Mesendoderm (in vitro differentiated cells): ENCODE measurements at regions not wholly inside any gene's neighbourhood (a gene's known extent, or its start where the extent isn't known, plus 50 kb on each side); places are given as distances from the start of the nearest gene placed in this dataset.
A peak's percentile ranks its signal among the peaks of the same experiment; 100 is the strongest.

Source experiments
- DNase-seq: peaks from one replicate; pipeline ENCODE4 v3.0.0; 2013
- H2AK5ac ChIP-seq: 2 replicates; pipeline ENCODE4 v1.6.1; 2013; ENCODE audit warnings: low read length, inconsistent platforms
- H2BK120ac ChIP-seq: 2 replicates; pipeline ENCODE4 v1.6.1; 2013; ENCODE audit warnings: low read depth, mild to moderate bottlenecking, low read length, moderate library complexity, mixed read lengths
- H2BK15ac ChIP-seq: replicated peaks from 2 replicates; pipeline ENCODE4 v1.6.1; 2013; ENCODE audit warnings: low read depth, mild to moderate bottlenecking, moderate library complexity
- H2BK5ac ChIP-seq: 2 replicates; pipeline ENCODE4 v1.6.1; 2013; ENCODE audit warnings: low read length, inconsistent platforms
- H3K18ac ChIP-seq: 2 replicates; pipeline ENCODE4 v1.6.1; 2013; ENCODE audit warnings: mild to moderate bottlenecking, low read length, mixed read lengths
- H3K23ac ChIP-seq: one replicate; pipeline ENCODE4 v1.6.1; 2013; ENCODE audit warnings: low read length
- H3K27ac ChIP-seq: 2 replicates; pipeline ENCODE4 v1.5.1; 2013; ENCODE audit warnings: low read depth, mild to moderate bottlenecking, inconsistent platforms, low read length, moderate library complexity
- H3K27me3 ChIP-seq: 2 replicates; pipeline ENCODE4 v1.6.1; 2013; ENCODE audit warnings: low read length, control low read depth, mild to moderate bottlenecking, inconsistent platforms; ENCODE audit not compliant: insufficient read depth, poor library complexity
- H3K36me3 ChIP-seq: 2 replicates; pipeline ENCODE4 v1.6.1; 2013; ENCODE audit warnings: low read length, inconsistent platforms; ENCODE audit not compliant: control insufficient read depth, insufficient read depth
- H3K4ac ChIP-seq: one replicate; pipeline ENCODE4 v1.6.1; 2013; ENCODE audit warnings: low read depth, mild to moderate bottlenecking, low read length, moderate library complexity
- H3K4me1 ChIP-seq: 2 replicates; pipeline ENCODE4 v1.6.1; 2013; ENCODE audit warnings: low read depth, low read length, inconsistent platforms; ENCODE audit not compliant: control insufficient read depth
- H3K4me2 ChIP-seq: 2 replicates; pipeline ENCODE4 v1.6.1; 2013; ENCODE audit warnings: low read length
- H3K4me3 ChIP-seq: 2 replicates; pipeline ENCODE4 v1.5.1; 2013; ENCODE audit warnings: mild to moderate bottlenecking, low read length
- H3K56ac ChIP-seq: one replicate; pipeline ENCODE4 v1.6.1; 2013; ENCODE audit warnings: low read length
- H3K79me1 ChIP-seq: 2 replicates; pipeline ENCODE4 v1.6.1; 2013; ENCODE audit warnings: low read length, inconsistent platforms
- H3K79me2 ChIP-seq: 2 replicates; pipeline ENCODE4 v1.6.1; 2013; ENCODE audit warnings: mild to moderate bottlenecking, low read length; ENCODE audit not compliant: control insufficient read depth, insufficient read depth
- H3K9ac ChIP-seq: 2 replicates; pipeline ENCODE4 v1.6.1; 2013; ENCODE audit warnings: low read length, inconsistent platforms
- H4K5ac ChIP-seq: one replicate; pipeline ENCODE4 v1.6.1; 2013; ENCODE audit warnings: low read length
- H4K8ac ChIP-seq: one replicate; pipeline ENCODE4 v1.6.1; 2013; ENCODE audit warnings: low read depth, mild to moderate bottlenecking, control low read depth, low read length, moderate library complexity
- whole genome bisulfite sequencing: extraction: QIAGEN DNeasy Blood & Tissue Kit; methylation state at CpG from one replicate; pipeline ENCODE4 v1.1.7; 2013; ENCODE audit warnings: low lambda C conversion rate, missing lambda C conversion rate; ENCODE audit not compliant: insufficient coverage; ENCODE audit errors: extremely low coverage; 5-methylcytosine and 5-hydroxymethylcytosine counted together

DNA sequence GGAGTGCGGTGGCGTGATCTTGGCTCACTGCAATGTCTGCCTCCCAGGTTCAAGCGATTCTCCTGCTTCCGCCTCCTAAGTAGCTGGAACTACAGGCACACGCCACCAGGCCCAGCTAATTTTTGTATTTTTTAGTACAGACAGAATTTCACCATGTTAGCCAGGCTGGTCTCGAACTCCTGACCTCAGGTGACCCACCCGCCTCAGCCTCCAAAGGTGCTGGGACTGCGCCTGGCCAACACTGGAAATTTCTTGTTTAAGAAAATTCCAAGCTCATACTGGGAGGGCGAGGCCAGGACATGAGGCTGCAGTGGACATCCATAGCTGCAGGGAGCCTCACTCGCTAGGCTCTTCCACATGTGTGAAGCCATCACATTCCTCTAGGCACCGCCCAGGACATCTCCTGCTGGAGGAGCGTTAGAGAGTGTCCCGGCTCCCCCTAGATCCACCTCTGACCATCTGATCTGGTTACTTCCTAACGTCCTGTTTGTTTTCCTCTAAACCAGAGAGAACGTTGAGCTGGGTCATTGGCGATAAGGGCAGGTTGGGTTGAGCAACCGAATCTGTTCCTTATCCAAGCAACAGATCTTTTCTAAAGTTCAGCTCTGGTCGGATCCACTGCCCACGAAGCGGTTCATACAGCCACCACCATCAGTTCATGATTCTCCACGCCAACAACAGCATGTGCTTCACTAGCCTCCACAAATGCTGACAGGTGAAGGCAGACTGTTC is 108.2 kb upstream of the MED13L start:
- peak overlapping the region; percentile 39 for H3K4ac ChIP-seq
- H3K36me3 ChIP-seq = no peaks in the 10 kb centered on the region
- H3K9ac ChIP-seq = no peak overlapping the region
- H3K4me3 ChIP-seq = no peak overlapping the region
- no peak overlapping the region for H3K4me2 ChIP-seq
- no peak overlapping the region for H2BK15ac ChIP-seq
- no peak overlapping the region for H4K8ac ChIP-seq
- no peak overlapping the region for H3K23ac ChIP-seq
- H3K79me2 ChIP-seq = no peaks in the 10 kb centered on the region
- WGBS = no CpG with 5 or more reads among the region's 21 CpGs
- no peak overlapping the region for H3K56ac ChIP-seq
- no peak overlapping the region for H2BK120ac ChIP-seq
- no peaks in the 10 kb centered on the region for H3K79me1 ChIP-seq
- H2BK5ac ChIP-seq = no peak overlapping the region
- H3K27ac ChIP-seq = no peak overlapping the region
- peaks cover 9% of the 10 kb centered on the region for H3K4me1 ChIP-seq
- no peak overlapping the region for H2AK5ac ChIP-seq
- H3K18ac ChIP-seq = no peak overlapping the region
- no peaks in the 10 kb centered on the region for H3K27me3 ChIP-seq
- DNase-seq = peak; percentile 84
- no peak overlapping the region for H4K5ac ChIP-seq

DNA sequence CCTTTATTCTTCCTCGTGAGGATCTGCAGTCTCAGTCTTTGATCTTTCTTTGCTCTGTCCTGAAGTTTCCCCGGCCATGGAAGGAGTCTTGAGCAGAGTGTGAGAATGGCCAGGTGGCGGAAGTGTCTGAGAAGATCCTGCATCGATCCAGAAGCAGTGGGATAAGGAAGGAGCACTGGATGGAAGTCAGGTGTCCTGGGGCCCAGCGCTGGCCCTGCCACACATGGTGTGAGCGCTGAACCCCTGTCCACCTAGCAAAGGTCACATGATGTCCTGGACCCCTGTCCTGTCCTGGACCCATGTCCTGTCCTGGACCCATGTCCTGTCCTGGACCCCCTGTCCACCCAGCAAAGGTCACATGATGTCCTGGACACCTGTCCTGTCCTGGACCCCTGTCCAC is 111.8 kb upstream of the MED13L start:
- Histone ChIP-seq H2BK5ac (no peak overlapping the region), H3K27ac (no peak overlapping the region)
- WGBS = no CpG with 5 or more reads among the region's 6 CpGs

DNA sequence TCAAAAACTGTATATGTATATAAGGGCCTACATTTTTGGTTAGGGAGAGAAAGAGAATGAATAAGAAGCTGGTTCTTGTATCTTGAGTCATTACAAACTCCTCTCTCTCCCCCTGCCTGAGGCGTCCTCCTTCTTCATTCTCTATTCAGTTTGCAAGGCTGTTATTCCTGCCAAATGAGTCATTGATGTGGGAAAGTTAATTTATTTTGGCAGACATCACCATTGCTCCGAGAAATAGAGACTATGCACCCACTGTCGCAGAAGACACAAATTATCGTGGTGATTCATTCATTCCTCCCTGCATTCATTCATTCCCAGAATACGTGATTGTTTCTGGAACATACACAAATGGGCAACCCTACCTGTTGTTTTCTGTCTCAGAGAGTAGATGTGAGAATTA is 112.5 kb upstream of the MED13L start:
- H3K23ac ChIP-seq = no peak overlapping the region
- H3K56ac ChIP-seq = no peak overlapping the region
- no peak overlapping the region for H3K4ac ChIP-seq
- H3K4me1 ChIP-seq = no peaks in the 10 kb centered on the region
- H3K4me2 ChIP-seq = no peak overlapping the region
- H3K79me2 ChIP-seq = no peaks in the 10 kb centered on the region
- H3K4me3 ChIP-seq = no peak overlapping the region
- no peak overlapping the region for H3K27ac ChIP-seq
- no peak overlapping the region for H2BK120ac ChIP-seq
- no peak overlapping the region for H4K8ac ChIP-seq
- H3K27me3 ChIP-seq = no peaks in the 10 kb centered on the region
- H2BK5ac ChIP-seq = no peak overlapping the region
- no peak overlapping the region for H2AK5ac ChIP-seq
- no peaks in the 10 kb centered on the region for H3K79me1 ChIP-seq
- no peak overlapping the region for H3K18ac ChIP-seq
- H3K36me3 ChIP-seq = no peaks in the 10 kb centered on the region
- H2BK15ac ChIP-seq = no peak overlapping the region
- no peak overlapping the region for H3K9ac ChIP-seq
- H4K5ac ChIP-seq = no peak overlapping the region
- WGBS = no CpG with 5 or more reads among the region's 5 CpGs
- no peak for DNase-seq

More for the DNA sequence above, 111.8 kb upstream of the MED13L start:
- Histone ChIP-seq H2AK5ac (no peak overlapping the region), H3K4me2 (no peak overlapping the region), H3K4me1 (no peaks in the 10 kb centered on the region), H3K23ac (peak overlapping the region; percentile 74), H3K27me3 (no peaks in the 10 kb centered on the region), H3K36me3 (no peaks in the 10 kb centered on the region), H2BK120ac (no peak overlapping the region), H3K79me1 (no peaks in the 10 kb centered on the region), H3K4ac (no peak overlapping the region), H2BK15ac (no peak overlapping the region), H3K9ac (no peak overlapping the region), H3K4me3 (no peak overlapping the region), H4K5ac (no peak overlapping the region), H3K18ac (no peak overlapping the region), H3K79me2 (no peaks in the 10 kb centered on the region), H3K56ac (no peak overlapping the region), H4K8ac (no peak overlapping the region)
- DNase-seq = no peak

DNA sequence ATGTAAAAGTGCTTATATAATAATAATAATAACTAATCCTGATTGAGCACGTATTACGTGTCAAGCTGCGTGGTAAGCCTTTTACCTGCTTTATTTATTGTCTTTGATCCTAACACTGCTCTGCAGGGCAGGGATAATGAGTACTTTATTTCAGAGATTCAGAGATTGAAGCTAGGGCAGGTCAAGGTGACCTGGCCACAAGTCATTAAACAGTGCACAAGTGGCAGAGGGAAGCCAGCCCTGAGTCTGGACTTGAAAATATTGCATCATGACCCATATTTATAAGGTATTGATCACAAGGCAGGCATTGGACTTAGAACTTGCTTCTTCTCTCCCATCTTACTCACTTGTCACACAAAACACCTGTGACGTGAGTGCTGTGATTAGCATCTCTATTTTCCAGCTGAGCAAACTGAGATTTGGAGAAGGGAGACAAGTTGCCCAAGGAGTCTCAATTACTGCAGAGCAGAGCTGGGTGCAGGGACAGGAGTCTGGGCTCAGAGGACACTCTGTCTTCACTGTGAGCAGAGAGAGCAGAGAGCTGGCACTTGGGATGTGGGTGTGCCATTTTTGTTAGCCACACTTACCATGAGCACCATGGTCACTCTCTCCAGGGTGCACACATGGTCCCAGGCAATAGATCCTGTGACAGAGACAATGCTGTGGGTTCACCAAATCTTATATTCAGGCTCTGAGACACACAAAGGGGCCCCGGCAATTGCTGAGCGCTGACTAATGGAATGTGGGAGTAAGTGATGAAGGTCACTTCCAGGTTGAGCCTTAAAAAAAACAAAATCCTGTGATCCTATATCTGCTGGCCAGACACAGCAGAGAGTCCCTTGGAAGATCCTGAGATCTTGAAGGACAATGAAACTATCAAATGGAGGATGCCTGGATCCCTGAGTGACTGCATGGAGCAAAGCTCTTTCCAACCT is 113.2 kb upstream of the MED13L start:
- Histone ChIP-seq H3K4ac (no peak overlapping the region), H4K8ac (no peak overlapping the region), H3K27ac (no peak overlapping the region), H2BK15ac (no peak overlapping the region), H3K36me3 (no peaks in the 10 kb centered on the region), H3K4me3 (no peak overlapping the region), H3K4me1 (no peaks in the 10 kb centered on the region), H4K5ac (no peak overlapping the region), H2AK5ac (no peak overlapping the region), H3K56ac (no peak overlapping the region), H3K18ac (no peak overlapping the region), H3K9ac (no peak overlapping the region), H3K79me1 (no peaks in the 10 kb centered on the region), H3K23ac (no peak overlapping the region), H2BK5ac (no peak overlapping the region), H3K79me2 (no peaks in the 10 kb centered on the region), H3K27me3 (no peaks in the 10 kb centered on the region), H2BK120ac (no peak overlapping the region), H3K4me2 (no peak overlapping the region)
- WGBS = no CpG with 5 or more reads among the region's 6 CpGs
- no peak for DNase-seq

DNA sequence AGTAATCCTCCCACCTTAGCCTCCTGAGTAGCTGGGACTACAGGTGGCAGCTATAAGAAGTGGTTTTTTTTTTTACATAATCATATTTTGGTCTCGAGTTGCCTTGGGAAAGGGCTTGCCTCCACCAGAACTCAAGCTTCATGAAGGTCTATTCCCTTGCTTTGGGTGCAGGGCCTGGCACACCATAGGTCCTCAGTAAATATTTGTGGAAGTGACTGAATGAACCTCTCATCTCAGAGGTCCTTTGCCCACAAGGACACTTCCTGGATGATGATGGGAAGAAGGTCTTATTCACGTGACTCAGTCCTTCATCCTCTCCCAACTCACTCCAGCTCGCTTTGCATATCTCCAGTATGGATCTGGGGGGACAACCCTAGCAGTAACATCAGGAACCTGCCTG is 114.0 kb upstream of the MED13L start:
- Histone ChIP-seq H2BK5ac (no peak overlapping the region), H3K9ac (no peak overlapping the region), H2AK5ac (no peak overlapping the region), H4K8ac (no peak overlapping the region), H3K27ac (no peak overlapping the region), H3K36me3 (no peaks in the 10 kb centered on the region), H3K79me2 (no peaks in the 10 kb centered on the region), H3K4me1 (no peaks in the 10 kb centered on the region), H2BK120ac (no peak overlapping the region), H3K79me1 (no peaks in the 10 kb centered on the region), H3K4ac (no peak overlapping the region), H2BK15ac (no peak overlapping the region), H3K56ac (no peak overlapping the region), H3K27me3 (no peaks in the 10 kb centered on the region), H3K18ac (no peak overlapping the region), H3K4me3 (no peak overlapping the region), H3K23ac (no peak overlapping the region), H4K5ac (no peak overlapping the region), H3K4me2 (no peak overlapping the region)
- WGBS = no CpG with 5 or more reads among the region's 3 CpGs
- DNase-seq = no peak
